A549 (cell line): ENCODE measurements at regions not wholly inside any gene's neighbourhood (a gene's known extent, or its start where the extent isn't known, plus 50 kb on each side); places are given as distances from the start of the nearest gene placed in this dataset.

Experiments used
- ATAC-seq, 2 experiments: fragments of 200-7000 bp in 1 of 2; fragments of >200 bp in 1 of 2; cut with Nextera tagmentation in 1 of 2; cut with Tn5 transposase in 1 of 2; 3 replicates each; pipeline versions ENCODE4 v1.8.0 to v1.9.1; 2018 to 2020; ENCODE audit warnings: mild to moderate bottlenecking in 1 of 2, moderate library complexity in 1 of 2
- CTCF ChIA-PET: fragments of 300-600 bp; sonication (Branson Sonifier 250); formaldehyde crosslinking; extraction: SDS; loops from one replicate; lab custom pipeline; 2021; ENCODE audit warnings: antibody characterized with exemption, inconsistent platforms; lab: Yijun Ruan, JAX
- POLR2A ChIA-PET: fragments of 350-600 bp; formaldehyde crosslinking; extraction: SDS; loops from one replicate; lab custom pipeline; 2021; ENCODE audit warnings: antibody characterized with exemption, inconsistent platforms; lab: Yijun Ruan, JAX
- DNase-seq, 2 experiments: peaks; one replicate each; pipeline versions ENCODE4 v3.0.0 to v3.0.0-alpha.2; 2011 to 2016; ENCODE audit warnings: low read depth in 1 of 2, low spot score in 1 of 2
- FAIRE-seq: peaks from 2 replicates; lab custom pipeline; 2011; peaks lifted over from hg19 to GRCh38; lab: Jason Lieb, UNC
- H3K27ac ChIP-seq, 2 experiments: fragments of >200 bp; sonication (Bioruptor Twin); formaldehyde crosslinking; 3 replicates each; pipeline ENCODE4 v1.5.1; 2016 to 2017
- H3K4me1 ChIP-seq: fragments of >200 bp; sonication (Bioruptor Twin); formaldehyde crosslinking; 3 replicates; pipeline ENCODE4 v1.6.1; 2016
- H3K4me2 ChIP-seq: fragments of >200 bp; sonication (Bioruptor Twin); formaldehyde crosslinking; 3 replicates; pipeline ENCODE4 v1.6.1; 2016
- H3K4me3 ChIP-seq: fragments of >200 bp; sonication (Bioruptor Twin); formaldehyde crosslinking; 3 replicates; pipeline ENCODE4 v1.5.1; 2016
- H3K9me3 ChIP-seq: fragments of >200 bp; sonication (Bioruptor Twin); formaldehyde crosslinking; 3 replicates; pipeline ENCODE4 v1.6.1; 2016
- CEBPB ChIP-seq, 2 experiments: fragments of >200 bp in 1 of 2; sonication (Bioruptor Twin) in 1 of 2; formaldehyde crosslinking in 1 of 2; IDR thresholded peaks; 2 replicates each; pipeline ENCODE4 v1.6.1; 2012 to 2016
- CHD4 ChIP-seq: fragments of 200-600 bp; sonication (generic); IDR thresholded peaks from 2 replicates; pipeline ENCODE4 v1.6.1; 2016; ENCODE audit warnings: antibody characterized with exemption, mild to moderate bottlenecking, borderline replicate concordance
- EP300 ChIP-seq, 2 experiments: fragments of >200 bp; sonication (Bioruptor Twin); formaldehyde crosslinking; IDR thresholded peaks; 2 replicates in 1 of 2; 3 replicates in 1 of 2; pipeline ENCODE4 v1.6.1; 2016 to 2017
- FOSL2 ChIP-seq, 2 experiments: fragments of 450-650 bp in 1 of 2; fragments of >200 bp in 1 of 2; sonication (Bioruptor Twin) in 1 of 2; formaldehyde crosslinking; IDR thresholded peaks; 2 replicates each; pipeline versions ENCODE4 v1.5.0 to v1.6.1; 2016 to 2020; ENCODE audit warnings: mild to moderate bottlenecking in 1 of 2, moderate library complexity in 1 of 2
- GATA3 ChIP-seq: IDR thresholded peaks from 2 replicates; pipeline ENCODE4 v1.6.1; 2012; ENCODE audit warnings: borderline replicate concordance
- HEYL ChIP-seq: fragments of 250-450 bp; sonication (Bioruptor Pico); IDR thresholded peaks from 2 replicates; pipeline ENCODE4 v1.8.0; 2021; ENCODE audit warnings: mild to moderate bottlenecking, moderate library complexity
- HOXA7 ChIP-seq: fragments of 250-450 bp; sonication (Bioruptor Pico); IDR thresholded peaks from 2 replicates; pipeline ENCODE4 v1.5.0; 2020; ENCODE audit warnings: mild to moderate bottlenecking, moderate library complexity
- JUN ChIP-seq, 2 experiments: fragments of >200 bp; sonication (Bioruptor Twin); formaldehyde crosslinking; IDR thresholded peaks; 2 replicates in 1 of 2; 3 replicates in 1 of 2; pipeline ENCODE4 v1.6.1; 2016 to 2017
- JUNB ChIP-seq: fragments of >200 bp; sonication (Bioruptor Twin); formaldehyde crosslinking; IDR thresholded peaks from 2 replicates; pipeline ENCODE4 v1.6.1; 2016
- MAFK ChIP-seq: fragments of 450-650 bp; IDR thresholded peaks from 2 replicates; pipeline ENCODE4 v1.6.1; 2014; ENCODE audit not compliant: partially characterized antibody
- PHF8 ChIP-seq: fragments of 200-600 bp; sonication (generic); IDR thresholded peaks from 2 replicates; pipeline ENCODE4 v1.6.1; 2016; ENCODE audit warnings: low read depth, mild to moderate bottlenecking, antibody characterized with exemption, moderate library complexity, borderline replicate concordance
- RAD21 ChIP-seq, 2 experiments: fragments of >200 bp in 1 of 2; sonication (Bioruptor Twin) in 1 of 2; formaldehyde crosslinking in 1 of 2; IDR thresholded peaks in 1 of 2; conservative IDR thresholded peaks in 1 of 2; 2 replicates in 1 of 2; 3 replicates in 1 of 2; pipeline ENCODE4 v1.6.1; 2012 to 2018; ENCODE audit warnings: inconsistent platforms in 1 of 2
- RARB ChIP-seq: fragments of 250-450 bp; sonication (Bioruptor Pico); IDR thresholded peaks from 2 replicates; pipeline ENCODE4 v1.8.0; 2021; ENCODE audit warnings: mild to moderate bottlenecking, moderate library complexity
- SMC3 ChIP-seq: fragments of >200 bp; sonication (Bioruptor Twin); formaldehyde crosslinking; IDR thresholded peaks from 3 replicates; pipeline ENCODE4 v1.6.1; 2018; ENCODE audit warnings: inconsistent platforms
- SREBF2 ChIP-seq: fragments of 450-650 bp; IDR thresholded peaks from 2 replicates; pipeline ENCODE4 v1.6.1; 2014; ENCODE audit warnings: mild to moderate bottlenecking, moderate library complexity
- TFCP2L1 ChIP-seq: fragments of 250-450 bp; sonication (Bioruptor Pico); IDR thresholded peaks from 2 replicates; pipeline ENCODE4 v1.5.0; 2021; ENCODE audit warnings: mild to moderate bottlenecking
- ZSCAN20 ChIP-seq: fragments of 250-450 bp; sonication (Bioruptor Pico); IDR thresholded peaks from 2 replicates; pipeline ENCODE4 v1.8.0; 2022; ENCODE audit warnings: mild to moderate bottlenecking, moderate library complexity
- WGBS: methylation state at CpG from one replicate; pipeline ENCODE4 v1.1.6; 2017; ENCODE audit errors: missing lambda C conversion rate; 5-methylcytosine and 5-hydroxymethylcytosine counted together
- TF ChIP-seq, protein P1 (sequence below): fragments of >200 bp; sonication (Bioruptor Twin); formaldehyde crosslinking; IDR thresholded peaks from 3 replicates; pipeline ENCODE4 v1.6.1; 2016
- TF ChIP-seq, protein P2 (sequence below): fragments of 150-350 bp; IDR thresholded peaks from 2 replicates; pipeline ENCODE4 v1.6.1; 2014; ENCODE audit warnings: low read depth, mild to moderate bottlenecking, low read length
- TF ChIP-seq, protein P3 (sequence below): fragments of 450-650 bp; IDR thresholded peaks from 2 replicates; pipeline ENCODE4 v1.6.1; 2014; ENCODE audit warnings: antibody characterized with exemption
- TF ChIP-seq, protein P4 (sequence below): fragments of >200 bp; sonication (Bioruptor Twin); formaldehyde crosslinking; IDR thresholded peaks from 3 replicates; pipeline ENCODE4 v1.5.1; 2016
- TF ChIP-seq, protein P5 (sequence below): fragments of >200 bp; sonication (Bioruptor Twin); formaldehyde crosslinking; IDR thresholded peaks from 2 replicates; pipeline ENCODE4 v1.6.1; 2016
- TF ChIP-seq, protein P6 (sequence below): fragments of 250-450 bp; sonication (Bioruptor Pico); IDR thresholded peaks from 2 replicates; pipeline ENCODE4 v1.5.0; 2021; ENCODE audit warnings: mild to moderate bottlenecking, moderate library complexity, borderline replicate concordance

DNA sequence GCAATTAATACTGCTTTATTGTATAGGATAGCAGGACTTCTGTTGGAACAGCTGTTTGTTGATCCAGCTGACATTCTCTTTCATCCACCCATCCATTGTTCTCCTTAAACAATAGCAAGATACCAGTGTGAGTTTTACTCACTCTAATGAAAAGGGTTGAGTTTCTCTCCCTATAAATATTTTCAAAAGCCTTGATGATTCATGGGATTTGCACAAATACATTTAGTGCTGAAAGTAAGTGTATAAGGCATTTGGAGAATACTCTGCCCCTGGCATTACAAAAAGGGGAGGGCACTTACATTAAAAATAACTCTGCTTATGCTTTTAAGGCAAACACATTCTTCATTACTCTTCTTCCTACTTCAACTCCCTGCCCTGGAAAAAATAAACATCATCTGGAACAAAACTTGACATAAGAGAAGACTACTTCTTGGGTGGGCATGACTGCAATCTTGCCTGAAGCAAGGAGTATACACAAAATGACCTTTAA lies 634.9 kb downstream of the METTL15 start:
- Histone ChIP-seq H3K27ac (peak overlapping the region; percentile 63 to 66), H3K9me3 (peaks cover 22% of the 10 kb centered on the region), H3K4me3 (no peak overlapping the region), H3K4me1 (peaks cover 27% of the 10 kb centered on the region), H3K4me2 (peak overlapping the region; percentile 40)
- no peak for FAIRE-seq
- peak in 1 of 2 experiments; percentile 81 for DNase-seq
- ChIA-PET CTCF (no interaction called here), POLR2A (no interaction called here)
- ATAC-seq = peak in 1 of 2 experiments; percentile 82; a peak in 3 of 6 replicates
- TF ChIP-seq, protein P1, sequence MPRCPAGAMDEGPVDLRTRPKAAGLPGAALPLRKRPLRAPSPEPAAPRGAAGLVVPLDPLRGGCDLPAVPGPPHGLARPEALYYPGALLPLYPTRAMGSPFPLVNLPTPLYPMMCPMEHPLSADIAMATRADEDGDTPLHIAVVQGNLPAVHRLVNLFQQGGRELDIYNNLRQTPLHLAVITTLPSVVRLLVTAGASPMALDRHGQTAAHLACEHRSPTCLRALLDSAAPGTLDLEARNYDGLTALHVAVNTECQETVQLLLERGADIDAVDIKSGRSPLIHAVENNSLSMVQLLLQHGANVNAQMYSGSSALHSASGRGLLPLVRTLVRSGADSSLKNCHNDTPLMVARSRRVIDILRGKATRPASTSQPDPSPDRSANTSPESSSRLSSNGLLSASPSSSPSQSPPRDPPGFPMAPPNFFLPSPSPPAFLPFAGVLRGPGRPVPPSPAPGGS = peak; percentile 57; the same call in 1 of the 3 replicates
- TF ChIP-seq SMC3 = peak; percentile 47
- TF ChIP-seq, protein P2, sequence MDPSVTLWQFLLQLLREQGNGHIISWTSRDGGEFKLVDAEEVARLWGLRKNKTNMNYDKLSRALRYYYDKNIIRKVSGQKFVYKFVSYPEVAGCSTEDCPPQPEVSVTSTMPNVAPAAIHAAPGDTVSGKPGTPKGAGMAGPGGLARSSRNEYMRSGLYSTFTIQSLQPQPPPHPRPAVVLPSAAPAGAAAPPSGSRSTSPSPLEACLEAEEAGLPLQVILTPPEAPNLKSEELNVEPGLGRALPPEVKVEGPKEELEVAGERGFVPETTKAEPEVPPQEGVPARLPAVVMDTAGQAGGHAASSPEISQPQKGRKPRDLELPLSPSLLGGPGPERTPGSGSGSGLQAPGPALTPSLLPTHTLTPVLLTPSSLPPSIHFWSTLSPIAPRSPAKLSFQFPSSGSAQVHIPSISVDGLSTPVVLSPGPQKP = no peak
- TF ChIP-seq FOSL2 (IDR thresholded peaks at IDR 0.05) = no peak
- TF ChIP-seq FOSL2 (CRISPR knock-in tag; IDR thresholded peaks at IDR 0.05) = peak; percentile 61
- TF ChIP-seq ZSCAN20 (CRISPR knock-in tag) = no peak
- peak; percentile 54 to 72; a peak in 3 of 5 replicates for TF ChIP-seq JUN (IDR thresholded peaks at IDR 0.05)
- TF ChIP-seq GATA3 = peak; percentile 77; the same call in 1 of the 2 replicates
- TF ChIP-seq RAD21 (conservative IDR thresholded peaks at IDR 0.05 in 1 of 2, IDR thresholded peaks at IDR 0.05 in 1 of 2) = peak in 1 of 2 experiments; percentile 63; a peak in 1 of 5 replicates
- TF ChIP-seq RARB = no peak
- peak; percentile 83 to 85 for TF ChIP-seq EP300 (IDR thresholded peaks at IDR 0.05)
- TF ChIP-seq, protein P3, sequence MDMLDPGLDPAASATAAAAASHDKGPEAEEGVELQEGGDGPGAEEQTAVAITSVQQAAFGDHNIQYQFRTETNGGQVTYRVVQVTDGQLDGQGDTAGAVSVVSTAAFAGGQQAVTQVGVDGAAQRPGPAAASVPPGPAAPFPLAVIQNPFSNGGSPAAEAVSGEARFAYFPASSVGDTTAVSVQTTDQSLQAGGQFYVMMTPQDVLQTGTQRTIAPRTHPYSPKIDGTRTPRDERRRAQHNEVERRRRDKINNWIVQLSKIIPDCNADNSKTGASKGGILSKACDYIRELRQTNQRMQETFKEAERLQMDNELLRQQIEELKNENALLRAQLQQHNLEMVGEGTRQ = no peak
- peak; percentile 82 for TF ChIP-seq JUNB

DNA sequence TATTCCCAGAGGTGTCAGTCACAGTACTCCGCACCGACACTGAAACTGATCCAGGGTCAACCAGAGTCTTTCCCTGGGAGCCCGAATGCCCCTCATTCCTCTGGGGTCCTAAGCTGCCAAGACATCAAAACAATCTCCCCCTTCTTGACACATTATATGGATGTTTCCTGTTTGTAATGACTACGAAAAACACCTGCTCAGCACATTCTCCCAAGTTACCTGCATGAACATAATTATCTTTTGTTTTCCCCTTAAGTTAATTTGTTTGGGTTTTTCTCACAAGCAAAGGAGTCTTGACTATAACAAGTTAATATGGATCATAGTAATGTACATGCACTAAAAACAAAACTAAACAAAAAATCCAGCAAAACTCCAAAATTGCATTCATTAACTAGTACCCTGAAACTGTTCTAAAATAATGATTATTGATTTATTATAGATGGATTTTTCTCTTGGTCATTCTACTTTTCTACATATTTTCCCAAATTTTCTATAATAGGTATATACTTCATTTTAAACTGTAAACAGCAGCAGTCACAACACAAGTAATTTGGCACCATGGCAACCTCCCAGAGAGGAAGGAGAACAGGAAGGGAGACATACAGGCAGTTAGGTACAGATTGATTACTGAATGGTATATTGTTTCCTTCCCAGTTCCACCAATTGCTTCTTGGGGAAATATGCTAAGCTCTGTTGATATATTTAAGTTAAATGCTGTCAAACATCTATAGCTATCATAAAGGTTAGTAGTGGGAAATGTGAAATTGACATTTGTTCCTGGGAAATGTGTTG lies 631.5 kb downstream of the METTL15 start:
- H3K4me2 ChIP-seq = no peak overlapping the region
- ChIA-PET CTCF (interaction anchor here (0.7 kb wide), 1 partner anchor 606 kb away, joined by 3 read pairs; no protein-coding TSS in a partner anchor), POLR2A (no interaction called here)
- no peak overlapping the region for H3K4me3 ChIP-seq
- no peak for FAIRE-seq
- H3K27ac ChIP-seq = peak overlapping the region in 1 of 2 experiments; percentile 74; a peak in 3 of 6 replicates
- TF ChIP-seq MAFK (peak; percentile 82), PHF8 (no peak), HEYL (no peak)
- no peak for DNase-seq
- ATAC-seq = no peak
- WGBS = 82% methylated on average over 4 of the region's 4 CpGs
- peaks cover 2% of the 10 kb centered on the region; the same call in 2 of the 3 replicates for H3K9me3 ChIP-seq
- peaks cover 28% of the 10 kb centered on the region for H3K4me1 ChIP-seq

DNA sequence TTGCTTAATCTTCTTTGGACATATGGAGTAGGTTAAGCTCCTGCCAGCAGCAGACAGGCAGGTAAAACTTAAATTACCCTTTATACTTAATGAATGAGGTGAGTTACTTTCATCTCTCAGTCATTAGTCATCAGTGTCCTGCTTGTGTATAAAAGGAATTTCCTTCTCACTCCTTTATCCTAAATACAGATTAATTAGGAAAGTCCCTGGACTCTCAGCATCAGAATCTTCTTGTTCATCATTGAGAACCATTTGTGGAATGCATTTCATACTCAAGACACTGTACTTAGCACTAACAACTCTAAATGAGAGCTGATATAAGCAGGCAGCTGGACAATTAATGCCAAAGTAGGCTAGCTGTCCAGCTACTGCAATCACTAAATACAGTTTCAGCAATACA lies 630.4 kb downstream of the METTL15 start:
- POLR2A ChIA-PET = no interaction called here
- Histone ChIP-seq H3K4me2 (0 out of 3 replicates have a peak overlapping the region, but pooled peaks have one; percentile 1), H3K4me1 (peaks cover 23% of the 10 kb centered on the region), H3K4me3 (no peak overlapping the region), H3K27ac (peak overlapping the region; percentile 0 to 74; a peak in 3 of 6 replicates), H3K9me3 (no peaks in the 10 kb centered on the region; the same call in 2 of the 3 replicates)
- CTCF ChIA-PET = interaction anchor here (1.0 kb wide), 1 partner anchor 13 kb away, joined by 3 read pairs; no protein-coding TSS in a partner anchor
- peak; percentile 49 for FAIRE-seq
- ATAC-seq = no peak
- no peak for DNase-seq
- TF ChIP-seq CEBPB (IDR thresholded peaks at IDR 0.05) (no peak), PHF8 (no peak), HOXA7 (CRISPR knock-in tag) (no peak), GATA3 (no peak), JUN (IDR thresholded peaks at IDR 0.05) (no peak), CHD4 (no peak), SREBF2 (no peak), TFCP2L1 (no peak)
- TF ChIP-seq, protein P4, sequence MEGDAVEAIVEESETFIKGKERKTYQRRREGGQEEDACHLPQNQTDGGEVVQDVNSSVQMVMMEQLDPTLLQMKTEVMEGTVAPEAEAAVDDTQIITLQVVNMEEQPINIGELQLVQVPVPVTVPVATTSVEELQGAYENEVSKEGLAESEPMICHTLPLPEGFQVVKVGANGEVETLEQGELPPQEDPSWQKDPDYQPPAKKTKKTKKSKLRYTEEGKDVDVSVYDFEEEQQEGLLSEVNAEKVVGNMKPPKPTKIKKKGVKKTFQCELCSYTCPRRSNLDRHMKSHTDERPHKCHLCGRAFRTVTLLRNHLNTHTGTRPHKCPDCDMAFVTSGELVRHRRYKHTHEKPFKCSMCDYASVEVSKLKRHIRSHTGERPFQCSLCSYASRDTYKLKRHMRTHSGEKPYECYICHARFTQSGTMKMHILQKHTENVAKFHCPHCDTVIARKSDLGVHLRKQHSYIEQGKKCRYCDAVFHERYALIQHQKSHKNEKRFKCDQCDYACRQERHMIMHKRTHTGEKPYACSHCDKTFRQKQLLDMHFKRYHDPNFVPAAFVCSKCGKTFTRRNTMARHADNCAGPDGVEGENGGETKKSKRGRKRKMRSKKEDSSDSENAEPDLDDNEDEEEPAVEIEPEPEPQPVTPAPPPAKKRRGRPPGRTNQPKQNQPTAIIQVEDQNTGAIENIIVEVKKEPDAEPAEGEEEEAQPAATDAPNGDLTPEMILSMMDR = no peak
- TF ChIP-seq, protein P2 = no peak
- TF ChIP-seq, protein P5, sequence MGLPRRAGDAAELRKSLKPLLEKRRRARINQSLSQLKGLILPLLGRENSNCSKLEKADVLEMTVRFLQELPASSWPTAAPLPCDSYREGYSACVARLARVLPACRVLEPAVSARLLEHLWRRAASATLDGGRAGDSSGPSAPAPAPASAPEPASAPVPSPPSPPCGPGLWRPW = no peak
- TF ChIP-seq, protein P6, sequence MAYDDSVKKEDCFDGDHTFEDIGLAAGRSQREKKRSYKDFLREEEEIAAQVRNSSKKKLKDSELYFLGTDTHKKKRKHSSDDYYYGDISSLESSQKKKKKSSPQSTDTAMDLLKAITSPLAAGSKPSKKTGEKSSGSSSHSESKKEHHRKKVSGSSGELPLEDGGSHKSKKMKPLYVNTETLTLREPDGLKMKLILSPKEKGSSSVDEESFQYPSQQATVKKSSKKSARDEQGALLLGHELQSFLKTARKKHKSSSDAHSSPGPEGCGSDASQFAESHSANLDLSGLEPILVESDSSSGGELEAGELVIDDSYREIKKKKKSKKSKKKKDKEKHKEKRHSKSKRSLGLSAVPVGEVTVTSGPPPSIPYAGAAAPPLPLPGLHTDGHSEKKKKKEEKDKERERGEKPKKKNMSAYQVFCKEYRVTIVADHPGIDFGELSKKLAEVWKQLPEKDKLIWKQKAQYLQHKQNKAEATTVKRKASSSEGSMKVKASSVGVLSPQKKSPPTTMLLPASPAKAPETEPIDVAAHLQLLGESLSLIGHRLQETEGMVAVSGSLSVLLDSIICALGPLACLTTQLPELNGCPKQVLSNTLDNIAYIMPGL (CRISPR knock-in tag) = no peak
